Non-pigmented ciliary epithelial cell (primary cell): ENCODE measurements at regions not wholly inside any gene's neighbourhood (a gene's known extent, or its start where the extent isn't known, plus 50 kb on each side); places are given as distances from the start of the nearest gene placed in this dataset.
"Not testable (repeated sequence)": the region's sequence is repeated elsewhere in the genome, so short reads cannot be mapped to it uniquely, and the experiment has no call there.

Source experiments
- DNase-seq: peaks from one replicate; pipeline ENCODE4 v3.0.0-alpha.2; 2010; ENCODE audit warnings: low read depth

DNA sequence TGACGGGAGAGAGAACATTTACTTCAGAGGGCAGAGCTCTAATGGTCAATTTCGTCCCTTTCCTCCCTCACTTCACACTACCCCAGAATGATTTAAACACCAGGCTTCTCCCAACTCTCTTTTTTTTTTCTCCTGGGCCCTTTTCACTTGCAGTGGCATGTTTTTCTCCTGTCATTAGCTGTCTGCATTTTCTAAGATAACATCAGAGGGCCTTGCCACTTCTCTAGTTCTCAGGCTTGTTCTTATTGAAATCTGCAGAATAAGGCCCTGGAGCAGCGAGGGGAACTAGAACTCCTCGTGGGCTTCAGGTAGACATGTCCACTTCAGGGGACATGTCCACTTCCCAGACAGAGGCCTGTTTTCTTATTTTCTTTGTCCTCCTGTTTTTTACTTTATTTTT, 514.4 kb upstream of the TBL1XR1 start:
- no peak for DNase-seq

DNA sequence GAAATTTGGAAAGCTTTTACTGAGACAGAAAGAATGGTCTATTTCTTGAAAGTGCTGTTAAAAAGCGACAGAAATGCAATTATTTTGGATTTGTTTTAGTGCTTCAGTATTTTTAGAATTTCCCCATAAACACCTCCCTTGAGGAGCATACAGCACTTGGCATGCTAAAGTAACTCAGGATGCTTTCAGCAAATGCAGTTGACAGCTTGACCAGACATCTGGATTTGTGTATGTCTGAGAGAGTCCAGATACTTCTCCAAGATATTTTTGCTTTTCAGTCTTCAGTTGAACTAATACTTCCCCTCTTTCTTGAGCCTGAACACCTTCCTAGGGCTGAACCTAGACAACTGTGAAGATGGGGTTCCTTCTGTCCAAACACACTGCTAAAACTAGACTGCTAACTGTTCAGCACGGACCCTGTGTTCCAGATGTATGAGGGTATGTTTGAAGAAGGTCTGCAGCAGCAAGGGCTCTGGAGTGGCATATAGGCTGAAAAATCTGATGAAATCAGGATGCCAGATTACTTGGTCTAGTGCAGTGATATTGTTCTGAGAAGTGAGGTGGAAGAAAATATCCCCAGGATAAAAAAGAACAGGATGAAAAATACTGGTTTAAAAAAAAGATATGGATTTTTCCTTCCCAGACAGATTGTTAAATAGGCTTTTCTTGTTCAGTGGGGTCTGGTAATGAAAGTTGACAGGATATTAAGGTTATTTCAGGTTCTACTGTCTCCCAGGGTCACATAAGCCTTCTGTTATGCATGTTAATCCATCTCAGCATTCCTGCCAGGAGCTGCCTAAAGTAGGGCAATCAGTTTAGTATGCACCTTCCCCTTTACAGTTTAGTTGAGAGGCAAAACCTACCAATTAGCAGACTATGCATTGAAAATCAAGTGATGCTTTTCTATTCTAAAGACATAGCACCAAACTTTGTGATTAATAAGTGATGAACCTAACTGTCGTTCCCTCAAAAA, 516.9 kb upstream of the TBL1XR1 start:
- no peak for DNase-seq

DNA sequence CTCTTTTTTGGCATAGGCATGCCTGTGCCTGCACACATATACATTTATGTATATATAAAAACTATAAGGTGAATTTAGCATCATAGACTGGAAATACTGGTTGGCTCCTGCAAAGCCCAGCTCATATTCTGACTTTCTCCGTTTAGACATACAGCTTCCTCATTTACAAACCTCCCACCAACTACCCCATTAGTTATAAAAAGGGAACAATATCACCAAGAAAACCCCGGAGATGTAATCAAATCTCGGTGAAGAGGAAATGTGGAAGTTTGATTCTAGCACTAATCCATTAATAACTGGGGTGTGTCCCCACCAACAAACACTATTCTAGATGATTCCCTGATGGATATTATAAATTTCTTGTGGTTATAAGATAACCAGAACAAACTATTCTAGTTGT, 517.7 kb upstream of the TBL1XR1 start:
- DNase-seq: no peak

DNA sequence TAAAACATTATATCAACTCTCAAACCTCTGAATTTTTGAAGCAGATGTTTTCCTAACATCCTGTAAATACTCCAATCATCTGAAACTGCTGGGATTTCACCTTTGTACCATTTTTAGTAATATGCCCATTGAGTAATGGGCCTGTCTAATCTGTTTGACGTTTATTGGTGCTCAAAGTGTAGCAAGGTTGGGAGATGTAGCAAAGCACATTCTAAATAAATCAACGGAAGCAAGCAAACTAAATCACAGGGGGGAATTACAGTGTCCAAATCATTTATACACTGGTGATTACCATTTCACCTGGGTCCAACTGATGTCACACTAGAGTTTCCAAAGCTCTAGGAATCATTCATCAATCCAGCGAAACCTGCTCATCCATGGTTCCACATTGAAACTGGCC, 518.7 kb upstream of the TBL1XR1 start:
- DNase-seq: no peak

DNA sequence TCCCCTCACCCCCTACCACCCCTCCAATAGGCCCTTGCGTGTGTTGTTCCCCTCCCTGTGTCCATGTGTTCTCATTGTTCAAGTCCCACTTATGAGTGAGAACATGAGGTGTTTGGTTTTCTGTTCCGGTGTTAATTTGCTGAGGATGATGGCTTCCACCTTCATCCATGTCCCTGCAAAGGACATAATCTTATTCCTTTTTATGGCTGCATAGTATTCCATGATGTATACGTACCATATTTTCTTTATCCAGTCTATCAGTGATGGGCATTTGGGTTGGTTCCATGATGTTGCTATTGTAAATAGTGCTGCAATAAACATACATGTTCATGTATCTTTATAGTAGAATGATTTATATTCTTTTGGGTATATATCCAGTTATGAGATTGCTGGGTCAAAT, 523.6 kb upstream of the TBL1XR1 start:
- not testable (repeated sequence) for DNase-seq

DNA sequence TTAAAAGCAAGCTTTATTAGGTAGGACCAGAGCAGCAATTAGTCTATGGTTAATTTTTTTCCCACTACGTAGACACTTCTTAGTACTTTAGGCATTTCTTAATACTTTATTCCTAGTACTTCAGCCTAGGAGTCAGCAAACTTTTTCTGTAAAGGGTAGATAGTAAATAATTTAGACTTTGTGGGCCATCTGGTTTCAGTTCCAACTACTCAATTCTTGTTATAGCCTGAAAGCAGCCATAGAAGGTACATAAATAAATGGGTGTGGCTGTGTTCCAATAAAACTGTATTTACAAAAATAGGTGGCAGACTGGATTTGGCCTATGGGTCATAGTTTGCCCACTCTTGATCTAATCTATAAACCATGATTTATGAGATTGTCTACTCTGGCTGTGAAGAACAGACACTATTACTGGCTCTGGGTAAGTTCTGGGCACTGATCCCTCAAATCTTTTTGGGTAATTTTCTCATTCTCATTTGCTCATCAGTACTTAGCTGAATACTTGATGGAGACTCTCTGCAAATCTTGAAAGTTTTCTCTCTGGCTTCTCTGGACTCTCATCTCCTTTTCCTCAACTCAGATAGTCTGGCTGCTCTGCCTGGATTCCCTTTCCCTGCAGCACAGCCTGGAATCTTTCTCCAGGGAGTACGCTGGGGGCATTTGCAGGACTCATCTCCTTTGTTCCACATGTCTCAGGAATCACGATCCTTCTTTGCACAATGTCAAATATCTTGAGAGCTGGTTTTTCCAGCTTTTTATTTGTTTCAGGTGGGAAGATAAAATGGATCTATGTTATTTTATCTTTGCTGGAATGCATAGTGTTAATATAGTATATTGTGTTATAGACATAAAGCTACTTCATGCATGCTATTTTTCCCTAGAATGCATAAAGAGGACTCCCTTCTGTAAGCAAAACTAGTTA, 524.8 kb upstream of the TBL1XR1 start:
- DNase-seq: no peak

- DNase-seq: no peak
Measured at GRCh38 chr3:177724020-177724638, 526.8 kb upstream of the TBL1XR1 start.

- no peak for DNase-seq
Measured at GRCh38 chr3:177725165-177725564, 527.9 kb upstream of the TBL1XR1 start.

- DNase-seq: no peak
Measured at GRCh38 chr3:177726807-177727206, 529.5 kb upstream of the TBL1XR1 start.

- no peak for DNase-seq
Measured at GRCh38 chr3:177729956-177730681, 532.8 kb upstream of the TBL1XR1 start.

DNA sequence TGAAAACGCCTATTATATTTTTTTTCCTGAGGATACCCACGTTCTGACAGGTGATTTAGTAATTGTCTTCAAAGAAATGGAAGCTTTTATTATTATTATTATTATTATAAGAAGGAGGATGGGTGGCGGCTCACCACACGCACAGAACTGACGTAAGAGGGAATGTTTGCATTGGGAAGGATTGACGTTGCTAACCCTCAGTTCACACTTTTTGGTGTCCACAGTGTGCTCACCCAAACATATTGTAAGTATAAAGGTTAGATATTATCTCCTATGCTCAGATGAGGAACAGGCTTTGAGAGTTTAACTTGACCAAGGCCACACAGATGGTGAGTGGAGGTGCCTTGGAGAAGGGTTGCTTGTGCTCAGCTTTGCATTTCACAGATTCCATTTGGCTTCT, 533.5 kb upstream of the TBL1XR1 start:
- no peak for DNase-seq

DNA sequence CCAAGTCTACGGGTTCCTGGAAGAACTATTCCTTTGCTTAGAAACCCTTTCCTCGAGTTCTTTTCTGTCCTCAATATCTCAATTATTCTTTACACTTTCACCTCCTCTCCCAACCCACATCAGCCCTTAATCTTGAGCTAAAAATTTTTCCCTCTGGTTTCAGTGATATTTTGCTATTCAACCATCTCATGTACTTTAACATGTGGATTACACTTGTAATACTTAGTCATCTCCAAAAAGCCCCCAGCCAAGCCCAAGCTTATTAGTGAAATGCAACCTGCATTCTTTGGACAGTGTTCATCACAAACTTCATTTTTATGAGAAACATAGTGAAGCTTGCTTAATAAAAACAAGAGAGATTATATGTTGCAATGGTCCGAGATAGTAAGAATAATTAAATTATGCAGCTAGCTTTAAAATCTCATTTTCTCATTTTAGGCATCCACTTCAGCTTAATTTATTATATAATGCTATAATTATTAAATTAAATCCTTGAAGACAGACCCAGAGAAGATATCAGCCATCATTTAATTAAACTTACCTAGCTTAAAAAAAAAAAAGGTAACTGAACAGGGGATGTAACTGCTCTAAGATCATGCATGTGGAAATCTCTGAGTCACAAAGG, 534.5 kb upstream of the TBL1XR1 start:
- DNase-seq: peak; percentile 78

- DNase-seq: no peak
Measured at GRCh38 chr3:177733233-177733632, 536.0 kb upstream of the TBL1XR1 start.

- DNase-seq: no peak
Measured at GRCh38 chr3:177733936-177734335, 536.7 kb upstream of the TBL1XR1 start.

DNA sequence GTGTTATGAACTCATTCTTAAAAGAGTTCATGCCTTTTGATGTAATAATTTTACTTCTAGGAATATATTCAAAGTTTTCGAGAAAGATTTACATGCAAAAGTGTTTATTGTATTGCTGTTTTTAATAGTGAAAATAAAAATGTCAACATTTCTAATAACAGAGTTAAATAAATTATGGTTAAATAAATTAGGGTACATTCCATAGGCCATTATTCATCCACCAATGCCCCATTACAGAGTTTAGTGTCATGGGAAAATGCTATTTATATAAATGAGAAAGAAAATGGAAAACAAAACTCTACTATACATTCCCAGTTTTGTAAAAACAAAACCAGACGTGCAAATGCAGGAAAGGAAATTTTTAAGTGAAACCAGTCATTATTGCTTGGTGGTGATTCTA, 538.1 kb upstream of the TBL1XR1 start:
- DNase-seq: no peak

GRCh38 chr3:177739461-177739860, 542.2 kb upstream of the TBL1XR1 start:
- DNase-seq: no peak

- no peak for DNase-seq
Measured at GRCh38 chr3:177740254-177740653, 543.0 kb upstream of the TBL1XR1 start.

DNA sequence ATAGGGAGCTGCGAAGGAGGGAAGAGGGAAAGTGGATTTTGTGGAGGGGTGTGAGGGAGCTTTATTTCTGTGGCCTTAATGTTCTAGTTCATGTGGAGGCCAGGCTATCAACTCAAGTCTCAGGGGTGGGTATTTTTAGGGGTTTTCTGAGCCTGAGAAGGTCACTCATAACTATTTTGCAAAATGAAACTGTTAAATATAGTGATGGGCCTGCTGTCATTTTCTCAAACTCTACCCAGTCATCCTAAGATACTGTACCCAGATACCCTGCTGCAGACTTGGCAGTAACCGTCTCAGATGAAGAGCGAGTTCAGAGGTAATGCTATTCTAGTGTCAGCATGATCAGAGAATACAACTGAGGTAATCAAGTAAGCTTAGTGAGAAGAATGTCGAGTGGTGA, 545.0 kb upstream of the TBL1XR1 start:
- DNase-seq: no peak

- no peak for DNase-seq
Measured at GRCh38 chr3:177743173-177743890, 546.0 kb upstream of the TBL1XR1 start.

GRCh38 chr3:177744873-177745606, 547.8 kb upstream of the TBL1XR1 start:
- peak; percentile 83 for DNase-seq
